Activated CD8-positive, alpha-beta T cell treated with anti-CD3 and anti-CD28 coated beads for 36 hours (primary cell): ENCODE measurements at regions not wholly inside any gene's neighbourhood (a gene's known extent, or its start where the extent isn't known, plus 50 kb on each side); places are given as distances from the start of the nearest gene placed in this dataset.

Experiments used
- ATAC-seq: fragments of 200-7000 bp; cut with Tn5 transposase; one replicate; pipeline ENCODE4 v1.10.0; 2021; ENCODE audit warnings: mild to moderate bottlenecking, moderate library complexity
- CTCF ChIA-PET: fragments of 350-600 bp; sonication (Branson Sonifier 250); formaldehyde crosslinking; loops from one replicate; lab custom pipeline; 2021; ENCODE audit warnings: antibody characterized with exemption; lab: Charles Lee
- POLR2A ChIA-PET: fragments of 350-600 bp; sonication (Branson Sonifier 250); formaldehyde crosslinking; loops from one replicate; lab custom pipeline; 2021; ENCODE audit warnings: antibody characterized with exemption; lab: Charles Lee
- DNase-seq: peaks from one replicate; pipeline ENCODE4 v3.0.0-alpha.2; 2020
- H3K27ac Mint-ChIP-seq: one replicate; pipeline ENCODE4 v1.8.0; 2021; ENCODE audit warnings: mild to moderate bottlenecking, mixed read lengths
- H3K27me3 Mint-ChIP-seq: one replicate; pipeline ENCODE4 v1.8.0; 2021; ENCODE audit warnings: mixed read lengths
- H3K36me3 Mint-ChIP-seq: one replicate; pipeline ENCODE4 v1.8.0; 2021; ENCODE audit warnings: low read depth, mixed read lengths
- H3K4me1 Mint-ChIP-seq: one replicate; pipeline ENCODE4 v1.8.0; 2021; ENCODE audit warnings: low read depth, mixed read lengths
- H3K4me3 Mint-ChIP-seq: one replicate; pipeline ENCODE4 v1.8.0; 2021; ENCODE audit warnings: mild to moderate bottlenecking, moderate library complexity, mixed read lengths
- H3K9me3 Mint-ChIP-seq: one replicate; pipeline ENCODE4 v1.8.0; 2021; ENCODE audit warnings: mixed read lengths
- intact Hi-C: fragments of 100-400 bp; cut with micrococcal nuclease; formaldehyde crosslinking; loops from one replicate; pipeline ENCODE4 v1.10.0; 2022
- TF ChIP-seq, protein P1 (sequence below): fragments of 200-600 bp; IDR thresholded peaks from one replicate; pipeline ENCODE4 v1.8.0; 2022; ENCODE audit warnings: antibody characterized with exemption, mild to moderate bottlenecking

- Mint-ChIP-seq H3K4me3 (no peak overlapping the region), H3K9me3 (no peaks in the 10 kb centered on the region), H3K4me1 (no peaks in the 10 kb centered on the region), H3K27ac (no peak overlapping the region), H3K36me3 (no peaks in the 10 kb centered on the region), H3K27me3 (no peaks in the 10 kb centered on the region)
- TF ChIP-seq, protein P1, sequence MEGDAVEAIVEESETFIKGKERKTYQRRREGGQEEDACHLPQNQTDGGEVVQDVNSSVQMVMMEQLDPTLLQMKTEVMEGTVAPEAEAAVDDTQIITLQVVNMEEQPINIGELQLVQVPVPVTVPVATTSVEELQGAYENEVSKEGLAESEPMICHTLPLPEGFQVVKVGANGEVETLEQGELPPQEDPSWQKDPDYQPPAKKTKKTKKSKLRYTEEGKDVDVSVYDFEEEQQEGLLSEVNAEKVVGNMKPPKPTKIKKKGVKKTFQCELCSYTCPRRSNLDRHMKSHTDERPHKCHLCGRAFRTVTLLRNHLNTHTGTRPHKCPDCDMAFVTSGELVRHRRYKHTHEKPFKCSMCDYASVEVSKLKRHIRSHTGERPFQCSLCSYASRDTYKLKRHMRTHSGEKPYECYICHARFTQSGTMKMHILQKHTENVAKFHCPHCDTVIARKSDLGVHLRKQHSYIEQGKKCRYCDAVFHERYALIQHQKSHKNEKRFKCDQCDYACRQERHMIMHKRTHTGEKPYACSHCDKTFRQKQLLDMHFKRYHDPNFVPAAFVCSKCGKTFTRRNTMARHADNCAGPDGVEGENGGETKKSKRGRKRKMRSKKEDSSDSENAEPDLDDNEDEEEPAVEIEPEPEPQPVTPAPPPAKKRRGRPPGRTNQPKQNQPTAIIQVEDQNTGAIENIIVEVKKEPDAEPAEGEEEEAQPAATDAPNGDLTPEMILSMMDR, result no peak
- DNase-seq (no peak), ATAC-seq (no peak)
- ChIA-PET POLR2A (no interaction called here), CTCF (no interaction called here)
- intact Hi-C loops, result no loop called here
These were observed 130.2 kb downstream of the IFI44 start for GRCh38 chr1:78779831-78780230.

DNA sequence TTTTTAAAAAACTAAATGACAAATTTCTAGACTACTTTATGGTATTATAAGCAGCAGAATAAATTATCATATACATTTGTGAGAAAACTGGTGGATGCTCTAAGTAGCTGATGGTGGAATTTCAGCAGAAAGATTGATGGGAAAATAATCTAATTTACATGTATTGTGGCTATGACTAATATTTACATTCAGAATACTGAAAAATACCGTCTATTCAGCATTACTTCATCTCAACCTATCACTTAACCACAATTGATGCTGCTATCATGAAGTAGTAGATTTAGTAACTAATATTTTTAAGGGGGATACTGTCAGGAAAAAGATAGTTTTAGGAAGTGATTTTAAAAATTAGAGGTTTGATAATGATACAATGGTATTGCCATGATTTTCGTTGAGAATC, 137.9 kb downstream of the IFI44 start:
- POLR2A ChIA-PET, result no interaction called here
- no peaks in the 10 kb centered on the region for H3K4me1 Mint-ChIP-seq
- no peak overlapping the region for H3K27ac Mint-ChIP-seq
- intact Hi-C loops, result no loop called here
- no peak for ATAC-seq
- no peaks in the 10 kb centered on the region for H3K27me3 Mint-ChIP-seq
- no peak for DNase-seq
- CTCF ChIA-PET, result no interaction called here
- TF ChIP-seq, protein P1, result no peak
- peaks cover 2% of the 10 kb centered on the region for H3K9me3 Mint-ChIP-seq
- H3K4me3 Mint-ChIP-seq, result no peak overlapping the region
- H3K36me3 Mint-ChIP-seq, result no peaks in the 10 kb centered on the region

GRCh38 chr1:78790174-78790573, 140.5 kb downstream of the IFI44 start:
- Mint-ChIP-seq H3K9me3 (peaks cover 2% of the 10 kb centered on the region), H3K36me3 (no peaks in the 10 kb centered on the region), H3K4me1 (no peaks in the 10 kb centered on the region), H3K4me3 (no peak overlapping the region), H3K27me3 (no peaks in the 10 kb centered on the region), H3K27ac (no peak overlapping the region)
- no peak for DNase-seq
- ChIA-PET CTCF (no interaction called here), POLR2A (no interaction called here)
- no peak for ATAC-seq
- intact Hi-C loops, result no loop called here
- TF ChIP-seq, protein P1, result no peak

DNA sequence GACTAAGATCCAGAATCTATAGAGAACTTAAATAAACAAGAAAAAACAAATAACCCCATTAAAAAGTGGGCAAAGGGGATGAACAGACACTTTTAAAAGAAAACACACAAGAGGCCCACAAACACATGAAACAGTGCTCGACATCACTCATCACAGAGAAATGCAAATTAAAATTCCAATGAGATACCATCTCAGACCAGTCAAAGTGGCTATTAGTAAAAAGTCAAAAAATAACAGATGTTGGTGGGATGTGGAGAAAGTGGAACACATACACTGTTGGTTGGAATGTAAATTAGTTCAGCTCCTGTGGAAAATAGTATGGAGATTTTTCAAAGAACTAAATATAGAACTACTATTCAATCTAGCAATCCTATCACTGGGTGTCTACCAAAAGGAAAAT, 143.1 kb downstream of the IFI44 start:
- TF ChIP-seq, protein P1, result no peak
- Mint-ChIP-seq H3K27ac (no peak overlapping the region), H3K36me3 (no peaks in the 10 kb centered on the region), H3K9me3 (peaks cover 2% of the 10 kb centered on the region), H3K27me3 (no peaks in the 10 kb centered on the region), H3K4me1 (no peaks in the 10 kb centered on the region), H3K4me3 (no peak overlapping the region)
- ChIA-PET POLR2A (no interaction called here), CTCF (no interaction called here)
- intact Hi-C loops, result no loop called here
- DNase-seq (no peak), ATAC-seq (no peak)

GRCh38 chr1:78797108-78797781, 147.6 kb downstream of the IFI44 start:
- TF ChIP-seq, protein P1, result no peak
- CTCF ChIA-PET, result no interaction called here
- H3K27ac Mint-ChIP-seq, result no peak overlapping the region

More at GRCh38 chr1:78797108-78797781, 147.6 kb downstream of the IFI44 start:
- ATAC-seq (no peak), DNase-seq (no peak)
- H3K9me3 Mint-ChIP-seq, result no peaks in the 10 kb centered on the region
- H3K36me3 Mint-ChIP-seq, result no peaks in the 10 kb centered on the region
- intact Hi-C loops, result no loop called here
- POLR2A ChIA-PET, result no interaction called here
- no peak overlapping the region for H3K4me3 Mint-ChIP-seq
- H3K27me3 Mint-ChIP-seq, result no peaks in the 10 kb centered on the region
- H3K4me1 Mint-ChIP-seq, result no peaks in the 10 kb centered on the region
